Ramos (cell line): ENCODE measurements at regions not wholly inside any gene's neighbourhood (a gene's known extent, or its start where the extent isn't known, plus 50 kb on each side); places are given as distances from the start of the nearest gene placed in this dataset.

ENCODE experiments used
- in situ Hi-C: fragments of 300-500 bp; cut with MboI; formaldehyde crosslinking; loops from one replicate; pipeline ENCODE4 v1.14.3; 2022; ENCODE audit warnings: low sequenced_read_pairs; ENCODE audit not compliant: unreplicated experiment

DNA sequence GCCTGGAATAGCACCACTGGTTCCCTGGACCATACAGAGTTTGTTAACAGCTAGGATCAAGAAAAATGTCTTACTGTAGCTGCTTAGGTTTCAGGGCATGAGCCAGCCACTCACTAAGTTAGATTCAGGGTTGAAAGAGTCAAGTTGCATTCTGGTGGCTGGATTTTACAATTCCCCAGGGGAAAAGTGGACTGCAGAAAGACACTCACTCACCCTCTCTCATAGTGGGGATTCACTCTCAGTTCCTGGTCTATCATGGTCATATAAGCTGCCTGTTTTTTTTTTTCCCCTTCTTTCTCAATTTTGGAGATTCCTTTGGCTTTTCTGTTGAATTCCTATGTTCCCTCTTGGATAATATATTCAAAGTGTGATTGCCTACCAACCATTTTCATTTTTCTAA, 744.2 kb upstream of the GRIA3 start:
- in situ Hi-C loops: no loop called here

DNA sequence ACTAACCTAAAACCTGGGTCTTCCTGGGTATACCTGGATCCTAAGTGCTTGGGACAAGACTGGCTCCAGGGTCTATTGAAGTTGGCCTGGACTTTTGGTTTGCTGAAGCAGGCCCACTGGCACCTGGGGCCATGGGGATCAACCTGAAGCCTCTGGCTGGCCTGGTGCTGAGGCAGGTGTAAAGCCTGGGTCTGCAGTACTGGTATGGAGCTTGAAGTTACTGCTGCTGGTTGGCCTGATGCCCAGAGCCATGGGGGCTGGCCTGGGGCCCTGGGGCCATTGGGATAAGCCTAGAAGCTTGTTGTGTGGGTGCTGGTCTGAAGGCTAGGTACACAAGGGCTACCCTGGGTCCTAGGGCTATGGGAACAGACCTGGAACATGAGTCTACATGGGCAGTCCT, 743.2 kb upstream of the GRIA3 start:
- in situ Hi-C loops: no loop called here

DNA sequence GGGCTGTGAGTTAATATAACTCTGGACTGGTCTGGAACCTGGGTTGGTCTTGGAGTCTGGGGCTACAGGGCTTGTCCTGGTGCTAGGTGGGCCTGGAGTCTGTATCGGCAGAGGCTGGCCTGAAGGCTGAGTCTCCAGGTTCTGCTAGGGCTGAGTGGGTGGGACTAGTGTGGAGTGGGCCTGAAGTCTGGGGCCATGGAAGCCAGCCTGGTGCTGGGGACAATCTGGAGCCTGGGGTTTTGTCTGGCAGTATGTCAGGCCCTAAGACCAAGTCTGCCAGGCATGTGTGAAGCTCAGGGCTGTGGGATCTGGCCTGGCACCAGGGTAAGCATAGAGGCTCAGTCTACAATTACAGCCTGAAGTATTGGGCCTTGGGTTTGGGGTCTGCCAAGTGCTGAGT, 742.6 kb upstream of the GRIA3 start:
- in situ Hi-C loops: no loop called here

DNA sequence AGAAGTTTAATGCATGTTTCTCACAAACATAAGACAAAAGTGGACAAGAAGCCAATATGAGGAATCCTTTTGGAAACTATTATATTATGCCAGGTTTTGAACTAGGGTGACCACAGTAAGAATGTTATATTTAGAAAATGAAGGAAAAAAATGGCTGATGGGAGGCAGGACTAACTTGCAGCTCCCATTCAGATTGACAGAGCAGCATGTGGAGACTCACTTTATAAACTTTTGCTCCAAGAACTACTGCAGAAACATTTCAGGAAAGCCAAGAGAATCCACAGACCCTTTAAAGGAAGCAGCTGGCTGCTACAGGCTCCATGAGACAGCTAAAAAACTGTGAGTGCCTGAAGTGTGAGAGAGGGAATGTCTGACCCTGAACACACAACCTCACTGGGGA, 738.6 kb upstream of the GRIA3 start:
- in situ Hi-C loops: no loop called here

DNA sequence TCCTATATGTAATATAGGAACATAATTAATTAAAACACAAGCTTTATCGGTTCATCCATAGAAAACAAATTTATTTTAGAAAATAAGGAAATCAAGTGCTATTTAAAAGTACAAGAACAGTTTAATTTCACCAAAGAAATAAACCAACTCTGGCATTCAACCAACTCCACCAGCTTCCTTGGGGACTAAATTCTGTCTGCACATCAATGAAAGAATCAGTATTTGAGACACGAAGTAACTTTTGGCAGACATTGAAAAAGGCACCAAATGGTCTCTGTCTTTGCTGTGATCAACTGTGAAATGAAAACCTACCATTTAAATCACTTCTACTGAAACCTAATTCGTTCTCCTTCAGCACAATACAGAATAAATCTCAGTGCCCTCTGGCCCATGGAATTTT, 719.7 kb upstream of the GRIA3 start:
- in situ Hi-C loops: no loop called here

DNA sequence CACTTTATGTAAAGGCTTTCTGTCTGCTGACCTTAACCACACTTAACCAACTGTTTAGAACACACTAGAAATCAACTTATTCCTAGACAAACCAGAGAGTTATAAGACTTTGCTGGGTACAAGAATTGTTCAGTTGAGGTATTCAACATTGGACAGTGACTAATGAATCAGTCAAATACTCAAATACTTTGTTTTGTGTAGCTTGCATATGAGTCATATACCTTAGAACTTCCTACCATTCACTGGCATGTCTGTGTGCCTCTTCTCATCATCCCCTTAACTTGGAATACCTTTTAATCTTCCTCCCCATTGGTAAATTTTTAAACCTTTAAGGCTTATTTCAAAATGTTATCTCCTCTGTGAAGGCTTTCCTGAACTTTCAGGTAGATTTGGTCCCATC, 708.8 kb upstream of the GRIA3 start:
- in situ Hi-C loops: no loop called here

DNA sequence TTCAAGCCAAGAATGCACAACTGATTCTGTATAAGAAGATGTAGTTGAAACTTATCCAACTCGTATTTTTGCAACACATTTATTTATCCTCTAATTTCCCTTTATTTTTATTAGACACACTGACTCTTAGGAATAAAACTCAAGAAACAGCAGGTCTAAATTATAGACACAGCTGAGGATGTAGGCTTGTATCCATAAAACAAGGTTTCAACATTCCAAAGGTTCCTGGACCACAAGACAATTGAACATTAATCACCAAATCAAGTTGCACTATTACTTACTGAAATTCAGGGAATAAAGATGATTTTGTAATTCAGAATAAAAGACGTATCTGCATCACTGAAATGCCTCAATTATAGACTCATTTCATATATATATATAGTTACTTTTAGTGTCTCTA, 683.5 kb upstream of the GRIA3 start:
- in situ Hi-C loops: no loop called here

DNA sequence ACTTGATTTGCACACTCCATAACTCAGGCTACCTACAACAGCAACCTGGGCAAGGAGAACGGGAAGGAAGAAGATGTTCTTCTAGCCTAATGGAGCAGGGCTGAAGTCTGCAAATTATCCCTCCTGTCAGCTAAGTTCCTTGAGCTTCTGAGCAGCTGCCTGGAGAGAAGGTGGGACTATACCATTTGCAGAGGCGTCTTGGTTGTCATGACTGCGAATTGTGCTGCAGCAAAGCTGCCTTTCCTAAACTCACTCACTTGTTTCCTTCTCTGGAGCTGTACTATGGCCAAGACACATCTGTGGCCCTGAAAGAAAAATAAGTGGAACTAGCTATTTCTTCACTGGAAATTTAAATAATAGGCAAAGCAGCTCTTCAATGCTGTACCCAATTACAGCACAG, 682.4 kb upstream of the GRIA3 start:
- in situ Hi-C loops: no loop called here

DNA sequence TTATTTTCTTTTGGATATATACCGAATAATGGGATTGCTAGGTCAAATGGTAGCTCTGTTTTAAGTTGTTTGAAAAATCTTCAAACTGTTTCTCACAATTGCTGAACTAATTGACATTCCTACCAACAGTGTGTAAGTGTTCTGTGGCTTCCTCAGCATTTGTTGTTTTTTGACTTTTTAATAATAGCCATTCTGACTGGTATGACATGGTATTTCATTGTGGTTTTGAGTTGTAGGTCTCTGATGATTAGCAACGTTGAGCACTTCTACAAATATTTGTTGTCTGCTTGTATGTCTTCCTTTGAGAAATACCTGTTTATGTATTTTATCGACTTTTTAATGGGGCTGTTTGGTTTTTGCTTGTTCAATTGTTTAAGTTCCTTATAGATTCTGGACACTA, 680.1 kb upstream of the GRIA3 start:
- in situ Hi-C loops: no loop called here

DNA sequence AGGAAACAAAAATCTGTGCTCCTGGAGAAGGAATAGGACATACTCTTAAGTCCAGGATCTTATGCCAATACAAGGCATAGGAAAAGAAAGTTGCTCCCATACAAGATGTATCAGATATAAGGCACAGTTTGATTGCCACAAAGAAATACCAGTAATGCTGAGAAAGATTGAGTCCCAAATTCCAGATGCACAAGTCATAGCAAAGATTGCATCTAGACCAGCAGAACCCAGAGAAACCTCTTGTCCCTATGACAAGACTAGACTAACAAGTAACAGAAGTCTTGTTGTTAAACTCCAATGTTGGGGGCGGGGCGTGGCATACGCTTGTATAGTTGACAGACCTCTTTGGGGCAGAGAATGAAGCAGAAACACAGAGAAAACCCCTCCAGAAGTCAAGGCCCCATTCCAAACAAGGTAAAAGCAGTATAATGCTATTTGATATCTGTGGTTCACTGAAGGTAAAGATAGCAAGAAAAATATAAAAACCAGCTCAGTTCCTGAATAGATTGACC, 671.5 kb upstream of the GRIA3 start:
- in situ Hi-C loops: no loop called here

DNA sequence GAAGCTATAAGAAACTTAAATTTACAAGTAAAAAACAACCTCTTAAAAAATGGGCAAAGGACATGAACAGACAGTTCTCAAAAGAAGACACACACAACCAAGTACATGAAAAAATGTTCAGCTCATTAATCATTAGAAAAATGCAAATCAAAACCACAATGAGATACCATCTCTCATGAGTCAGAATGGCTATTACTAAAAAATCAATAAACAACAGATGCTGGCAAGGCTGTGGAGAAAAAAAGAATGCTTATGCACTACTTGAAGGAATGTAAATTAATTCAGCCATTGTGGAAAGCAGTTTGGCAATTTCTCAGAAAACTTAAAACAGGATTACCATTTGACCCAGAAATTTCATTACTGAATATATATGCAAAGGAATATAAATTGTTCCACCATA, 666.3 kb upstream of the GRIA3 start:
- in situ Hi-C loops: no loop called here

DNA sequence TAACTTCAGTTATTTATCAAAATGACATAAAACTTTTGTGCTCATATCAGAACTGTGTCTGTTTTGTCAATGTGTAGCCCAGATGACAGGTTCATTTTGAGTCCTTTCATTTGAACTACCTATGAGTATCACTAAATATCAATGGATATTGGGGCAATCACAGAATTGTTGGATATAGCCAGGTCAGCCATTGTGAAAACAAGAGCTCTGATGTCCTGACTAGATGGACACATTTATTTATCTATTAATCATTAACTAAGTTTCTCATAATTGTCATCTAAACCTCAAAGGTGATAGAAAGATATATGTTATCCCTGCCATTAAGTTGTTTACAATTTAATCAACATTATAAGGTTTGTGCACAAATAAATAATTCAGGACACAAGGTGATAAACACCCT, 638.3 kb upstream of the GRIA3 start:
- in situ Hi-C loops: no loop called here

DNA sequence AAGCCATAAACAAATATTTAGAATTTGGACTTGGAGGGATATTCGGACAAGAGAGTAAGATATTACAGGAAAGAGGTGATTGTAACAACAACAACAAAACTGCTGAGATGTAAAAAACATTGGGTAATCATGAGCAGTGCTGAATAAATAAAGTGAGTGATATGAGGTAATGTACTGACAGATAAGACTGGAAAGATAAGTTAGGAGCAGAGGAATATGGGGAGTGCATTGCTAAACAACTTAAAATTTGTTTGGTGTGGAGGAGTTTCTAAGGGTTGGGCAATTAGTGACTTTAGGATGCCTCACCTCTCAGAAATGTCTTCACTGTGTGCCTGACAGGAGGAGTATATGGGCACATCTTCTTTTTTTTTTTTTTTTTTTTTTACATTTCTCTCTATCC, 637.8 kb upstream of the GRIA3 start:
- in situ Hi-C loops: no loop called here

DNA sequence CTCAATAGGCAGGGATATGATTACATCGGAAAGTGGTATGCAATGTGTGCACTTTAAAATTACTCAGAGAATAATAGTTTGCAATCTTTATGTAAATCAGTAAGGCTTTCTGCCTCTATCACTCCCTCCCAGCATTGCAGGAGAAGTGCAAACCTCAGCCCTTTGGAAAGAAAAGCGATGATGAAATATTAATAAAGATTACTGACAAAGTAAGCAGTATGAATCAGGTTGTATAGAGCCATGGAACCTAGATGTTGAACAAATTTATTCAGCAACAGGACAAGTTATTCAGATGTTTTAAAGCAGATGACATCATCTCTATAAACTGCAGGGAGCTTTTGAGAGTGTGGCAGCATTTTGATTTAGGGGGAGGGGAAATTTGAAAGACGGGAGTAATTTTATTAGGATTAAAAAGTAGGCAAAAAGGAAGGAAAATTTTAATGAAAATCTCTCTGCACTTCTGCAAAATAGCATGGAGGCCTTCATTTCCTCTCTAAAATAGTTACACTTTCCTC, 631.7 kb upstream of the GRIA3 start:
- in situ Hi-C loops: no loop called here

DNA sequence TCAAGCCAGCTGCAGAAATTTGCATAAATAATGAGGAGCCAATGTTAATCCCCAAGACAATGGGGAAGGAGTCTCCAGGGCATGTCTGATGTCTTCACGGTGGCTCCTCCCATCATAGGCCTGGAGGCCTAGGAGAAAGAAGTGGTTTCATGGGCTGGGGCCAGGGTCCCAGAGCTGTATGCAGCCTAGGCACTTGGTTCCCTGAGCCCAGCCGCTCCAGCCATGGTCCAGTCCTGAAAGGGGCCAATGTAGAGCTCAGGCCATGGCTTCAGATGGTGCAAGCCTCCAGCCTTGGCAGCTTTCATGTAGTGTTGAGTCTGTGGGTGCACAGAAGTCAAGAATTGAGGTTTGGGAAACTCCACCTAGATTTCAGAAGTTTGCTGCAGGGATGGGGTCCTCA, 628.2 kb upstream of the GRIA3 start:
- in situ Hi-C loops: no loop called here

DNA sequence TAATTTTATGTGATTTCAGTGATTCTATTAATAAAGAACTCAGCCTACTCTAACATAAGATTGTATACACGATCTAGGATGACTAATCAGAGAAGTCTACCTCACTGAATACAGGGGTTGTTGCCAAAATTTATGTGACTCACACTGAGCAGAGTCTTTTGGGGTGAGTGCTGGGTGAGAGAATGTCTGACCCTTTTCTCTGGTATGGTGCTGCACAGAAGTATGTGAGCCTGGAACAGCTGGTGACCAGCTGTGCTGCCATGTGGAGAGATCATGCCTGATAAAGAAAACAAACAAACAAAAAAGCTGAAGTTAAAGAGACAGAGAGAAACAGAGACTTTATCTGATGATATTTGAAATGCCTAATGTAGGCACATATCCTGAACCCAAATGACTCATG, 618.1 kb upstream of the GRIA3 start:
- in situ Hi-C loops: no loop called here

DNA sequence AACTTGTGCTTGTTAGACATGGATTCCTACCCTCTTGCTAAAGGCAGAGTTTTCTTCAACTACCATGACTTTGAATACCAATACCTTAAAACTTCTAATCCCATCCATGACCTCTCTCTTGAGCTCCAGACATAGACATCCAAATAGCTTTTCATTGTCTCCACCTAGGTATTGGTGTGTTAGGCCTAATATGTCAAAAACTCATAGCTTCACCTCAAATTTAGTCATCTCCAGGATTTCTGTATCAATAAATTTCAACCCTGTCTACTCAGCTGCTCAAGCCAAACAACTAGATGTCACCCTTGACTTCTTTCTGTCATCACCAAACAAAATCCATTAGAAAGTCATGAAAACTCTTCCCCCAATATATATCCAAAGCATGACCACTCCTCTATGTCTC, 617.7 kb upstream of the GRIA3 start:
- in situ Hi-C loops: no loop called here

DNA sequence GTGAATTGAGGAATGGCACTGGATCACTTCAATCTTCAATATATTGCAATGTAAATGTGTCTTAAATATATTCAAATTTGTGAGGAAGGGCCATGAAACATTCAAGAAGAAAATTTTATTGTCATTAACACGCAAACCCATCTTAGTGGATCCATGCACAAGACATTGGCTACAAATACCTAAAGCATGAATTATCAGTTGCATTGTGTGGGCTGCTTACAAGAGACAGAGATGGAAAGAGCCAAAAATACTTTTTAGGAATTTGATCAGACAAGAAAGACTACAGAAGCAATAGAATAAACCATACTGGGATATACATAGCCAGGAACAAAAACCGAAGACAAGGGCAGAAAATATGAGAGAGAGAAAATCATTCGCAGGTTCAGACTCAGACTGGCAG, 616.2 kb upstream of the GRIA3 start:
- in situ Hi-C loops: no loop called here

DNA sequence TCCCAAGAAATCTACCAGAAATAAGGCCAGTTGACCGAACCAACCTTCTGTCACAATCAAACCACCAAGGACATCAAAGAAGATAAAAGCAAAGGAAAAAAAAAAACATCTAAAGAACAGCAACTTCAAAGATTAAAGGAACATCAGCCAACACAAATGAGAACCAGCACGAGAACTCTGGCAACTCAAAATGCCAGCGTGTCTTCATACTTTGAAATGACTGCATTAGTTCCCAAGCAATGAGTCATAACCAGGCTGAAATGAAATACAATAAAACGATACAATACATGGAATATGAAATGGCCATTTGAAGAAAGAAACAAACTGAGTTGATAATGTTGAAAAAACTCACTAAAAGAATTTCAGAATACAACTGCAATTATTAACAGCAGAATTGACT, 611.6 kb upstream of the GRIA3 start:
- in situ Hi-C loops: no loop called here

DNA sequence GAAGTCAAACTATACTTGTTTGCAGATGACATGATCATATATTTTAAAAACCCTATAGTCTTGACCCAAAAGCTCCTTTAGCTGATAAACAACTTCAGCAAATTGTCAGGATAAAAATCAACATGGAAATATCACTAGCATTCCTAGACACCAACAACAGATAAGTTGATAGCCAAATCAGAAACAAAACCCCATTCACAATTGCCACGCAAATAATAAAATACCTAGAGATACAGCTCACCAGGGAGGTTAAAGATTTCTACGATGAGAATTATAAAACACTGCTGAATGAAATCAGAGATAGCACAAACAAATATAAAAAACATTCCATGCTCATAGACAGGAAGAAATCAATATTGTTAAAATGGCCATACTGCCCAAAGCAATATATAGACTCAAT, 605.0 kb upstream of the GRIA3 start:
- in situ Hi-C loops: no loop called here

DNA sequence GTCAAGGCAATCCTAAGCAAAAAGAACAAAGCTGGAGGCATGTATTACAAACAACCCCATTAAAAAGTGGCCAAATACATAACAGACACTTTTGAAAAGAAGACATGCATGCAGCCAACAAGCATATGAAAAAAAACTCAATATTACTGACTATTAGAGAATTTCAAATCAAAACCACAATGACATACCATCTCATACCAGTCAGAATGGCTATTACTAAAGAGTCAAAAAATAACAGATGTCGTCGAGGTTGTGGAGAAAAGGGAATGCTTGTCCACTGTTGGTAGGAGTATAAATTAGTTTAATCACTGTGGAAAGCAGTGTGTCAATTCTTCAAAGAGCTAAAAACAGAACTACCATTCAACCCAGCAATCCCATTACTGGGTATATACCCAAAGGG, 604.6 kb upstream of the GRIA3 start:
- in situ Hi-C loops: no loop called here

DNA sequence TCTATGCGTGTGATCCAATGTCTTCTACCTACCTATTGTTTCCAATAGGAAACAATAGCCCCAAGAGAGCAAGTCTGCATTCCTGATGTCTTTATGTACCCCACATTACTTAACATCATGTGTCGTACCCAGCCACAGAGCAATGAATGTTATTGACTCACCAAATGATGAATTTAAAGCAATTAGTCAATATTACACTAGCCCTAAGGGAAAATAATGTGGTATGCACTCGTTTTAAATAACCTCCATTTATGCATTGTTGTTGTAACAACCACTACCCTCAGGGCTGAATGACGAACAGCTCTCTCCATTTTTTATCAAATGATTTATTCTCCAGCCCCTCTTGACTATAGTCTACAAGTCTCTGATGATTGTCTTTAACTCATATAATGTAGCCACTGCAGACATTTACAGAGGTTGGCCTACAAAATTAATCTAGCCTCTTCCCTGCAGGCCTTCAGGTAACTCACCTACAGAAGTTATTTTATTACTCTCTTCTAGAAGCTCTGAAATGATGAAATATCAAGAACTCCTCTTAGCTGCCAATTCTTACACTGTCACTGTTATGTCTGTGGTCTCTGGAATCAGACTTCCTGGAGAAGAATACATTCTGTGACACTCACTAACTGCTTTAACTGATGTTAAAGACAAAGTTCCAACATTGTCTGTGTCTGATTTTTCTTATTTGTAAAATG, 601.7 kb upstream of the GRIA3 start:
- in situ Hi-C loops: no loop called here

DNA sequence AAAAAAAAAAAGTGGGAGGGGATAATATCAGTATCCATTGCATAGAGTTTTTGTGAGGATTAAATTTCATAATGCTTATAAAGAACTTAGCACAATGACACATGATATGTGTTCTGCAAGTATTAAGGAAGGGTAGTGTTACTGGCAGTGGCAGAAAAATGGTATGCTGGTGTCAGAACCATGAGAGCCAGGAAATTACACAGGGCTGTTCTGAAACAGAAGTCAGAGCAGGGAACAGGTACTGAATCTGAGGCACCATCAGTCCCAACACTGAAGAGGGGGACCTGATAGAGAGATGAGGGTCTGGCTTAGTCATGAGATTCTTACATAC, 601.1 kb upstream of the GRIA3 start:
- in situ Hi-C loops: no loop called here
